Trophoblast cell (in vitro differentiated cells and primary cell): ENCODE measurements at regions not wholly inside any gene's neighbourhood (a gene's known extent, or its start where the extent isn't known, plus 50 kb on each side); places are given as distances from the start of the nearest gene placed in this dataset.

Experiments used
- DNase-seq, 2 donors: peaks; one replicate each; pipeline ENCODE4 v3.0.0-alpha.2; 2016
- H2AFZ ChIP-seq: 2 replicates; pipeline ENCODE4 v1.6.1; 2013; ENCODE audit warnings: low read length, moderate library complexity, mild to moderate bottlenecking; ENCODE audit not compliant: insufficient read depth, poor library complexity
- H2AK5ac ChIP-seq: 2 replicates; pipeline ENCODE4 v1.6.1; 2013; ENCODE audit warnings: mild to moderate bottlenecking, low read length
- H2BK120ac ChIP-seq: 2 replicates; pipeline ENCODE4 v1.6.1; 2013; ENCODE audit warnings: low read length, mild to moderate bottlenecking, moderate library complexity; ENCODE audit not compliant: insufficient read depth, poor library complexity
- H2BK12ac ChIP-seq: 2 replicates; pipeline ENCODE4 v1.6.1; 2013; ENCODE audit warnings: mild to moderate bottlenecking, low read length, moderate library complexity
- H2BK5ac ChIP-seq: 2 replicates; pipeline ENCODE4 v1.6.1; 2013; ENCODE audit warnings: low read length, low read depth, moderate library complexity, mild to moderate bottlenecking; ENCODE audit not compliant: poor library complexity
- H3K14ac ChIP-seq: 2 replicates; pipeline ENCODE4 v1.6.1; 2013; ENCODE audit warnings: mild to moderate bottlenecking, low read length
- H3K18ac ChIP-seq: 2 replicates; pipeline ENCODE4 v1.6.1; 2013; ENCODE audit warnings: mild to moderate bottlenecking, low read length
- H3K23ac ChIP-seq: 2 replicates; pipeline ENCODE4 v1.6.1; 2013; ENCODE audit warnings: low read length
- H3K27ac ChIP-seq: 2 replicates; pipeline ENCODE4 v1.5.1; 2013; ENCODE audit warnings: low read depth, mild to moderate bottlenecking, inconsistent platforms, low read length, moderate library complexity
- H3K27me3 ChIP-seq: 2 replicates; pipeline ENCODE4 v1.6.1; 2013; ENCODE audit warnings: inconsistent platforms, mild to moderate bottlenecking, low read length, moderate library complexity; ENCODE audit not compliant: insufficient read depth
- H3K36me3 ChIP-seq, 2 experiments: 1 replicate in 1 of 2; 2 replicates in 1 of 2; pipeline ENCODE4 v1.6.1; 2013; ENCODE audit warnings: low read length in 2 of 2, mild to moderate bottlenecking in 2 of 2, moderate library complexity in 1 of 2; ENCODE audit not compliant: insufficient read depth in 2 of 2, control insufficient read depth in 1 of 2
- H3K4ac ChIP-seq: 2 replicates; pipeline ENCODE4 v1.6.1; 2013; ENCODE audit warnings: low read depth, mild to moderate bottlenecking, low read length, moderate library complexity
- H3K4me1 ChIP-seq, 2 experiments: 1 replicate in 1 of 2; 2 replicates in 1 of 2; pipeline ENCODE4 v1.6.1; 2013; ENCODE audit warnings: low read length in 2 of 2, mild to moderate bottlenecking in 2 of 2, moderate library complexity in 1 of 2; ENCODE audit not compliant: insufficient read depth in 2 of 2, control insufficient read depth in 1 of 2
- H3K4me2 ChIP-seq: 2 replicates; pipeline ENCODE4 v1.6.1; 2013; ENCODE audit warnings: inconsistent platforms, mild to moderate bottlenecking, low read length, moderate library complexity
- H3K4me3 ChIP-seq: 2 replicates; pipeline ENCODE4 v1.5.1; 2013; ENCODE audit warnings: mild to moderate bottlenecking, low read depth, low read length, inconsistent platforms
- H3K79me1 ChIP-seq: one replicate; pipeline ENCODE4 v1.6.1; 2013; ENCODE audit warnings: low read length
- H3K79me2 ChIP-seq: 2 replicates; pipeline ENCODE4 v1.6.1; 2013; ENCODE audit warnings: low read length, mild to moderate bottlenecking; ENCODE audit not compliant: control insufficient read depth, insufficient read depth, poor library complexity
- H3K9ac ChIP-seq: 2 replicates; pipeline ENCODE4 v1.6.1; 2013; ENCODE audit warnings: mild to moderate bottlenecking, low read length
- H3K9me3 ChIP-seq: 2 replicates; pipeline ENCODE4 v1.6.1; 2013; ENCODE audit warnings: low read depth, mild to moderate bottlenecking, control low read depth, inconsistent platforms, low read length; ENCODE audit not compliant: insufficient read depth
- H4K12ac ChIP-seq: 2 replicates; pipeline ENCODE4 v1.6.1; 2013; ENCODE audit warnings: low read depth, mild to moderate bottlenecking, low read length, moderate library complexity
- H4K8ac ChIP-seq: 2 replicates; pipeline ENCODE4 v1.6.1; 2013; ENCODE audit warnings: low read depth, mild to moderate bottlenecking, low read length, moderate library complexity
- H4K91ac ChIP-seq: one replicate; pipeline ENCODE4 v1.6.1; 2013; ENCODE audit warnings: low read depth, mild to moderate bottlenecking, low read length, moderate library complexity
- WGBS: extraction: QIAGEN DNeasy Blood & Tissue Kit; methylation state at CpG from one replicate; pipeline ENCODE4 v1.1.7; 2013; ENCODE audit warnings: missing lambda C conversion rate; ENCODE audit not compliant: insufficient read length, insufficient coverage; ENCODE audit errors: extremely low coverage; 5-methylcytosine and 5-hydroxymethylcytosine counted together

DNA sequence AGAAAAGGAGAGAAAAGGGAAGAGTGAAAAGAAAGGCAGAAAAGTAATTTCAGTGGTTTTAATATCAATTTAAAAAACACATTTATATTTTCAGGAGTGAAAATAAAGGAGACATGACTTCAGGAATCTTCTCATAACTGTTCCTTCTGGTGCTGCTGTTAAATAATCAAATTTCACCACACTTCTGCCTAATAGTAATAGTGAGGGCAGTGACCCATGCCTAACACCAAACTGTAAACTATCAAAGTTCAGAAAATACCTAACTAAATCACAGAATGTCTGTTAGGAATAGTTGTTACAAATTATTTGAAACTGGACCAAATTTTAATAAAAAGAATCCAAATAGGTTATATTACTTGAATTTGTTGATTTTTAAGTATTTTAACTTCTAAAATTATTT, 169.4 kb downstream of the RPL10L start:
- H3K79me1 ChIP-seq, result no peaks in the 10 kb centered on the region
- no peak overlapping the region for H3K4ac ChIP-seq
- no peaks in the 10 kb centered on the region for H3K27me3 ChIP-seq
- no peak overlapping the region for H3K4me2 ChIP-seq
- no peak overlapping the region for H3K14ac ChIP-seq
- H3K27ac ChIP-seq, result no peak overlapping the region
- no peak overlapping the region for H2BK120ac ChIP-seq
- no peak overlapping the region for H4K91ac ChIP-seq
- H3K9ac ChIP-seq, result no peak overlapping the region
- no peak for DNase-seq
- no peaks in the 10 kb centered on the region for H3K4me1 ChIP-seq
- H2AK5ac ChIP-seq, result no peak overlapping the region
- H3K36me3 ChIP-seq, result no peaks in the 10 kb centered on the region
- H3K9me3 ChIP-seq, result no peaks in the 10 kb centered on the region
- no peak overlapping the region for H3K23ac ChIP-seq
- H4K12ac ChIP-seq, result no peak overlapping the region
- no peak overlapping the region for H2AFZ ChIP-seq
- H3K79me2 ChIP-seq, result no peaks in the 10 kb centered on the region
- H3K4me3 ChIP-seq, result no peak overlapping the region
- H2BK12ac ChIP-seq, result no peak overlapping the region
- no peak overlapping the region for H2BK5ac ChIP-seq
- no peak overlapping the region for H4K8ac ChIP-seq
- no peak overlapping the region for H3K18ac ChIP-seq

DNA sequence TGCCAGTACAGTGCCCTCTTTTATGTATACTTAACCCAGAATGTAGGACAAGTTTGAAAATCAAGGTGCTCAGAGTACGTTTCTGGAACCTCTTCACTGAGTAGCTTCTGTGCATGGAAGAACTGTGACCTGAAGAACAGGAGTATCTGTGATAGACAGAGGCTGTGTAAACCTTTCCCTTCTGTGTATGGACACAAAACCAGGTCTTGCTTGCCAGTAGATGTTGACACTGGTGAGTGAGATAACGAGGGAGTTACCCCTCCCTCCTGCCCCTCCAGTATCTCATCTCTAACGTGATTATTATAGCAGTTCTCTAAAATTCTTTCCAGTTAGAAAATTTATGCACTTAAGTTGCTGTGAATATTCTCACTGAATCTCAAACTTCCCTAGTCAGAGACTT, 170.8 kb downstream of the RPL10L start:
- no peaks in the 10 kb centered on the region for H3K36me3 ChIP-seq
- H4K91ac ChIP-seq, result no peak overlapping the region
- H2BK12ac ChIP-seq, result no peak overlapping the region
- no peaks in the 10 kb centered on the region for H3K4me1 ChIP-seq
- no peak overlapping the region for H2AK5ac ChIP-seq
- H3K14ac ChIP-seq, result no peak overlapping the region
- H2AFZ ChIP-seq, result no peak overlapping the region
- no peak overlapping the region for H3K4ac ChIP-seq
- H2BK5ac ChIP-seq, result no peak overlapping the region
- no peaks in the 10 kb centered on the region for H3K79me2 ChIP-seq
- H4K12ac ChIP-seq, result no peak overlapping the region
- no peaks in the 10 kb centered on the region for H3K79me1 ChIP-seq
- H3K27me3 ChIP-seq, result no peaks in the 10 kb centered on the region
- H3K4me3 ChIP-seq, result no peak overlapping the region
- WGBS, result no CpG with 5 or more reads among the region's 3 CpGs
- no peak for DNase-seq
- no peak overlapping the region for H3K4me2 ChIP-seq
- H3K18ac ChIP-seq, result no peak overlapping the region
- H3K23ac ChIP-seq, result no peak overlapping the region
- no peak overlapping the region for H4K8ac ChIP-seq
- no peak overlapping the region for H3K9ac ChIP-seq
- no peak overlapping the region for H3K27ac ChIP-seq
- H2BK120ac ChIP-seq, result no peak overlapping the region
- no peaks in the 10 kb centered on the region for H3K9me3 ChIP-seq

DNA sequence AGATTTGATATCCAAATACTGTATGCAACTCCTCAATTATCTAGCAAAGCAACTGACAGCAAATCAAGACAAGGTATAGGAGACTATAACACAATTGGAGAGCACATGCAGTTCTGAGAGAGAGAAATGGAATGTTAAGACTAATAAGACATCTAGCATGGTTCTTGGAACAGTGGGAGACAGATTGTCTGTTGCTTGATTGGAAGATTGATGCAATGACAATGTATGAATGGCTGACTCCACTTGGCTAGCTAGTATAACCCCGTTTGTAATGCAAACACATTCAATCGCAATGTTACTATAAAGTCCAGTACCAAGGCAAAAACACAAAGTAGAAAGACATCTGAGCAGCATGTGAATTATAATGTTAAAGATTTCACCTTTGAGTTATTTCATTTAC, 179.3 kb downstream of the RPL10L start:
- Histone ChIP-seq H2AFZ (no peak overlapping the region), H3K4ac (no peak overlapping the region), H3K27me3 (no peaks in the 10 kb centered on the region), H4K8ac (no peak overlapping the region), H2BK120ac (no peak overlapping the region), H3K9me3 (no peaks in the 10 kb centered on the region), H2BK12ac (no peak overlapping the region), H2AK5ac (no peak overlapping the region), H3K4me2 (no peak overlapping the region), H3K18ac (no peak overlapping the region), H4K12ac (no peak overlapping the region), H3K14ac (no peak overlapping the region), H3K9ac (no peak overlapping the region), H3K79me1 (no peaks in the 10 kb centered on the region), H3K27ac (no peak overlapping the region), H3K23ac (no peak overlapping the region), H3K4me1 (no peaks in the 10 kb centered on the region), H3K36me3 (no peaks in the 10 kb centered on the region), H4K91ac (no peak overlapping the region), H3K79me2 (no peaks in the 10 kb centered on the region), H3K4me3 (no peak overlapping the region), H2BK5ac (no peak overlapping the region)
- no peak for DNase-seq
- no CpG with 5 or more reads among the region's 2 CpGs for WGBS

DNA sequence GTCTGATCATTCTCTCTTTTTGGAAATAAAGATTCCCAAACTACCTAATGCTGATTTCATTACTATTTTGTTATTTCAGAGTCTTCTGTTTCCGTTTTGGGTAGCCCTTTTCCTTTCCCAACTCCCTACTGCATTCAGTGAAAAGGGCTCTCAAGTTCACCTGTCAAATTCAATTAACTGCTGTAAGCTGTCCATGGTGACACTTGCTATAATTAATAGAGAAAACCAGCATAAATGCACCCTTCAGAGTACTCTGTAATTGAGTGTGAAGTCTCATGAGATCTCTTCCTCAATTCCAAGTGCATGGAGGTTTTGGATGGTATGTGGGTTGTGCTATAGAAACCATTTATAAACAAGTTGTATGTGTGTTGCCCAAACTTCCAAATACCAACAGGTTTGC, 187.2 kb downstream of the RPL10L start:
- Histone ChIP-seq H2AFZ (no peak overlapping the region), H3K4me3 (no peak overlapping the region), H2BK12ac (no peak overlapping the region), H3K4me2 (no peak overlapping the region), H3K79me1 (no peaks in the 10 kb centered on the region), H3K14ac (no peak overlapping the region), H2BK120ac (no peak overlapping the region), H3K36me3 (no peaks in the 10 kb centered on the region), H4K8ac (no peak overlapping the region), H2BK5ac (no peak overlapping the region), H3K27ac (no peak overlapping the region), H3K4ac (no peak overlapping the region), H3K23ac (no peak overlapping the region), H3K9me3 (no peaks in the 10 kb centered on the region), H3K27me3 (no peaks in the 10 kb centered on the region), H3K9ac (no peak overlapping the region), H3K4me1 (no peaks in the 10 kb centered on the region), H3K79me2 (no peaks in the 10 kb centered on the region), H4K12ac (no peak overlapping the region), H3K18ac (no peak overlapping the region), H2AK5ac (no peak overlapping the region), H4K91ac (no peak overlapping the region)
- WGBS, result no CpG with 5 or more reads among the region's 1 CpG
- no peak for DNase-seq

DNA sequence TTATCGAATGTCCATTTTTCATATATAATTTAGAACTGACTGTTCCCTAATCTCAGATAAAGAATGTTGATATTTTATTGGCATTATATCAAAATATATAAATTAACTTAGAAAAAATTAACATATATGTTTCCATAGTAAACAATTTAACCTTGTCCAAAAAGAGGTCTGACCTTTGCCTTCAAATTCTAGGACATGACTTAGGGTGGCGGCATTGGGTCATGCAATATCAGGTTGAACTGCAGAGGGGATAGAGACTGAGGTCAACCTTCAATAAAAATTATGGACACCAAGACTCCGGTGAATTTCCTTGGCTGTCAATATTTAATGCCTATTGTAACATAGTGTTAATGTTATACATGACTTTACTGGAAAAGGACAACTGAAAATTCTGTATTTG, 199.8 kb downstream of the RPL10L start:
- DNase-seq, result no peak
- Histone ChIP-seq H3K4me2 (no peak overlapping the region), H3K4ac (no peak overlapping the region), H3K27me3 (no peaks in the 10 kb centered on the region), H2BK5ac (no peak overlapping the region), H3K4me3 (no peak overlapping the region), H3K79me1 (no peaks in the 10 kb centered on the region), H4K8ac (no peak overlapping the region), H3K4me1 (no peaks in the 10 kb centered on the region), H2BK120ac (no peak overlapping the region), H3K23ac (no peak overlapping the region), H3K9me3 (no peaks in the 10 kb centered on the region), H3K79me2 (no peaks in the 10 kb centered on the region), H2AK5ac (no peak overlapping the region), H3K9ac (no peak overlapping the region), H3K18ac (no peak overlapping the region), H2AFZ (no peak overlapping the region), H2BK12ac (no peak overlapping the region), H3K27ac (no peak overlapping the region), H3K36me3 (no peaks in the 10 kb centered on the region), H3K14ac (no peak overlapping the region), H4K12ac (no peak overlapping the region), H4K91ac (no peak overlapping the region)
- whole genome bisulfite sequencing, result no CpG with 5 or more reads among the region's 3 CpGs
